ENCODE measurements at regions not wholly inside any gene's neighbourhood (a gene's known extent, or its start where the extent isn't known, plus 50 kb on each side); places are given as distances from the start of the nearest gene placed in this dataset.
"Not testable (repeated sequence)": the region's sequence is repeated elsewhere in the genome, so short reads cannot be mapped to it uniquely, and the experiment has no call there.

DNA sequence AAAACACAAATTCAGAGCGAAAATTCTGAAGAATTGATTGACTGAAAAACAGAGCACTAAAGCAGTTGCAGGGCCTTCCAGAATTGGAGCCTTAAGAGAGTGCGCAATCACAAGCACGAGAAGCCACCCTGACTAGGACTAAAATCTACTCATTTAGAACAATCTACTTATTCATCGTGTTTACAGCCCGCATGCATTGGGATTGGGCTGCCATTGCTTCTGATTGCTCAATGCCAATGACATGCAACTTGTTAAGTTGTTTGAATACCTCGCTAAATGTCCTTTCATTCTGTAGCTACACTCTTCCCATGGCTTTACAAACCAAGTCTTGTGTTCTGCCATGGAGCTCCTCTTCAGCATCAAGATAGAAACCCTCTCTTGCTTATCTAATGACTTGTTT lies 425.9 kb upstream of the POM121L12 start:
- 92% methylated on average over 6 of the region's 6 CpGs for WGBS, 2 donors
- intact Hi-C loops (cut with DNase I) = no loop called here
- no peak for DNase-seq

DNA sequence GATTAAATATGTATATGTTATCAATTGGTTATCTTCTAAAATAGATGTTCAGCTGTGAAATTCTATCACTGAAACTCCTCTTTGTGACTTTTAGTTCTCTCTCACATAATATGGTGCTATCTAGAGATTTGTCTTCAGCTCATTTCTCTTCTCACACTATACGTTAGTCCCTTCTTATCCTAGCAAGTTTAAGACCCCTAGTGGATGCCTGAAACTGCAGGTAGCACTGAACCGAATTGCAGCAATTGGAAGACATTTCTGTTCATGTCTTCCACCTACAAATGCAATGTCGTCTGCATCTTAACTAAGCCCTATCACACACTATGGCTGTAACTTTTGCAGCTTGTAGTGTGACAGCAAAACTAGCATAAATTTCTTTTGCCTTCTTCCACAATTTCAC lies 442.7 kb upstream of the POM121L12 start:
- Histone ChIP-seq H3K4me3 (replicated peaks in 1 of 3) (no peak overlapping the region), H3K9me3 (no peaks in the 10 kb centered on the region), H3K36me3 (no peaks in the 10 kb centered on the region), H3K27ac (no peak overlapping the region), H3K4me1 (no peaks in the 10 kb centered on the region), H3K27me3 (no peaks in the 10 kb centered on the region)
- intact Hi-C loops (cut with DNase I) = no loop called here
- no peak for DNase-seq
- 61 to 73% methylated on average over 3 of the region's 3 CpGs for WGBS, 2 donors
- no peak for TF ChIP-seq POLR2A (IDR thresholded peaks at IDR 0.05)
- TF ChIP-seq, protein P1, sequence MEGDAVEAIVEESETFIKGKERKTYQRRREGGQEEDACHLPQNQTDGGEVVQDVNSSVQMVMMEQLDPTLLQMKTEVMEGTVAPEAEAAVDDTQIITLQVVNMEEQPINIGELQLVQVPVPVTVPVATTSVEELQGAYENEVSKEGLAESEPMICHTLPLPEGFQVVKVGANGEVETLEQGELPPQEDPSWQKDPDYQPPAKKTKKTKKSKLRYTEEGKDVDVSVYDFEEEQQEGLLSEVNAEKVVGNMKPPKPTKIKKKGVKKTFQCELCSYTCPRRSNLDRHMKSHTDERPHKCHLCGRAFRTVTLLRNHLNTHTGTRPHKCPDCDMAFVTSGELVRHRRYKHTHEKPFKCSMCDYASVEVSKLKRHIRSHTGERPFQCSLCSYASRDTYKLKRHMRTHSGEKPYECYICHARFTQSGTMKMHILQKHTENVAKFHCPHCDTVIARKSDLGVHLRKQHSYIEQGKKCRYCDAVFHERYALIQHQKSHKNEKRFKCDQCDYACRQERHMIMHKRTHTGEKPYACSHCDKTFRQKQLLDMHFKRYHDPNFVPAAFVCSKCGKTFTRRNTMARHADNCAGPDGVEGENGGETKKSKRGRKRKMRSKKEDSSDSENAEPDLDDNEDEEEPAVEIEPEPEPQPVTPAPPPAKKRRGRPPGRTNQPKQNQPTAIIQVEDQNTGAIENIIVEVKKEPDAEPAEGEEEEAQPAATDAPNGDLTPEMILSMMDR (IDR thresholded peaks at IDR 0.05) = no peak

More for the DNA sequence above, 425.9 kb upstream of the POM121L12 start:
- H3K36me3 ChIP-seq = no peaks in the 10 kb centered on the region
- no peak overlapping the region for H3K4me3 ChIP-seq (replicated peaks in 1 of 3)
- no peaks in the 10 kb centered on the region for H3K9me3 ChIP-seq
- H3K4me1 ChIP-seq = no peaks in the 10 kb centered on the region
- H3K27ac ChIP-seq = no peak overlapping the region
- TF ChIP-seq, protein P1 (IDR thresholded peaks at IDR 0.05) = no peak
- no peak for TF ChIP-seq POLR2A (IDR thresholded peaks at IDR 0.05)
- no peaks in the 10 kb centered on the region for H3K27me3 ChIP-seq

DNA sequence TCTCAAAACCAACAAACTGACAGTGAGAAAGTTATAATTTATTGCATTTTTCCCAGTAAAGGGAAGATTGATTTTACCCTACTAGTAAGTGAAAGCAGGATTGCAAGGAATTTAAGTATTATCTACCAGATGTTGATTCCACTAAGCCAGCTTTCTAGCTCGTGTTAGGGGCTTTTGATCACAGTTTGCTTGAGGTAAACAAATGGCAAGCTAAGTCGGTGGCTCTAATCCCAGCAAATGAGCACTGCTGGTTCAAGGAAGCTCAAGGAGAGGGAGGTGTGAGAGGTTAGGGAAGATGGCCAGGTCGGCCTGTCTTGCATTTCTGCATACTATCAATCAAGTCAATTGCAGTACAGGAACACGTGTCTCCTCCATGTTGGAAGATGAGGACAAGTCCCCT lies 448.7 kb upstream of the POM121L12 start:
- 12 to 17% methylated on average over 4 of the region's 4 CpGs for WGBS, 2 donors
- no peak for DNase-seq
- Histone ChIP-seq H3K4me3 (replicated peaks in 1 of 3) (no peak overlapping the region), H3K36me3 (no peaks in the 10 kb centered on the region), H3K4me1 (no peaks in the 10 kb centered on the region), H3K27me3 (no peaks in the 10 kb centered on the region), H3K27ac (no peak overlapping the region), H3K9me3 (no peaks in the 10 kb centered on the region)
- intact Hi-C loops (cut with DNase I) = no loop called here
- TF ChIP-seq, protein P1 (IDR thresholded peaks at IDR 0.05) = no peak
- no peak for TF ChIP-seq POLR2A (IDR thresholded peaks at IDR 0.05)

DNA sequence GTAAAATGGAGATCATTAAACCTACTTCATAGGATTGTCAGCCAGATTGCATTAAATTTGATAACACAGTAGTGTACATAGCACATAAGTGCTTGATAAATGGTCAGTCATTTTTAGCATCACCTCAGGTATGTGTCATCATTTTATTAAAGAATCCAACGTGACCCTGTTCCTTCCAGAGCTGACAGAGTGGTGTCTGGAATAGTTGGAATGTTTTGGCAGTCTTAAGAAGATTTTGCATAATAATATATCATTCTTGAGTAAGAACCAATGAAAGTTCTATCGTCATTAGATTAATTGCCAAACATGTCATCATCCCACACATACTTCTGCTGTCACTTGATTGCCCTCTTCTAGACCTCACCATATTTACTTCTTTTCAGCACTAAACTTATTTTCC lies 451.4 kb upstream of the POM121L12 start:
- WGBS, 2 donors = 59 to 65% methylated on average over 2 of the region's 2 CpGs
- DNase-seq = no peak
- Histone ChIP-seq H3K9me3 (no peaks in the 10 kb centered on the region), H3K4me3 (replicated peaks in 1 of 3) (no peak overlapping the region), H3K36me3 (no peaks in the 10 kb centered on the region), H3K27me3 (no peaks in the 10 kb centered on the region), H3K27ac (no peak overlapping the region), H3K4me1 (no peaks in the 10 kb centered on the region)
- TF ChIP-seq, protein P1 (IDR thresholded peaks at IDR 0.05) = no peak
- TF ChIP-seq POLR2A (IDR thresholded peaks at IDR 0.05) = no peak
- intact Hi-C loops (cut with DNase I) = no loop called here

DNA sequence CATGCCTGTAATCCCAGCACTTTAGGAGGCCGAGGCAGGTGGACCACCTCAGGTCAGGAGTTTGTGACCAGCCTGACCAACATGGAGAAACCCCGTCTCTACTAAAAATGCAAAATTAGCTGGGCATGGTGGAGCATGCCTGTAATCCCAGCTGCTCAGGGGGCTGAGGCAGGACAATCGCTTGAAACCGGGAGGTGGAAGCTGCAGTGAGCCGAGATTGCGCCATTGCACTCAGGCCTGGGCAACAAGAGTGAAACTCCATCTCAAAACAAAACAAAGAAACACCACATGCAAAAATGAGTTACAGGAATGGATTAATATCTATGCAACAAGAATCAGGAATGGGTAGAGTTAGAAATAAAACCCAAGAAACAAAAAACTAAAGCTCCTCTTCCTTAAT lies 462.3 kb upstream of the POM121L12 start:
- H3K36me3 ChIP-seq; H3K27ac ChIP-seq; H3K9me3 ChIP-seq; H3K4me1 ChIP-seq; H3K4me3 ChIP-seq (replicated peaks in 1 of 3); intact Hi-C loops (cut with DNase I); H3K27me3 ChIP-seq; DNase-seq: not testable (repeated sequence)
- WGBS, 2 donors = 89 to 91% methylated on average over 6 of the region's 6 CpGs

DNA sequence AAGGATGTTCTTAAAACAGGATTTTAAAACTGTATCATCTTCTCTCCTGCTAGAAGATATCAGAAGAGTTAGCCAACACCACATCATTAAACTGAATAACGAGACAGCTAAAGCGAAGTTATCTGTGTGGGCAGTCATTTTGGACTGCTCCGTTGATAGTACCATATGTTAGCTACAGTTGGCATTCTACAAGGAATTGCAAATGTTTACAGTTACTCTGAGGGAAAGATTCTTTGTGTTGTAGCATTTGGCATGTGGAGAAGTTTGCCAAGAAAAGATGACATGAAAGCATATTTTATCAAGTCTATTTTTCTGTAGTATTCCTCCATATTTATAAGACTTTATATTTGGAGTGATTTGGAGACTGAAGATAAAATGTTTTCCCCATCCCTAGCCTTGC lies 464.4 kb upstream of the POM121L12 start:
- no peak for DNase-seq
- intact Hi-C loops (cut with DNase I) = no loop called here
- 90 to 91% methylated on average over 3 of the region's 3 CpGs for WGBS, 2 donors

More for the DNA sequence above, 464.4 kb upstream of the POM121L12 start:
- H3K4me3 ChIP-seq (replicated peaks in 1 of 3) = no peak overlapping the region
- H3K9me3 ChIP-seq = no peaks in the 10 kb centered on the region
- H3K36me3 ChIP-seq = no peaks in the 10 kb centered on the region
- no peaks in the 10 kb centered on the region for H3K27me3 ChIP-seq
- H3K4me1 ChIP-seq = no peaks in the 10 kb centered on the region
- no peak overlapping the region for H3K27ac ChIP-seq
- TF ChIP-seq POLR2A (IDR thresholded peaks at IDR 0.05) = no peak
- TF ChIP-seq, protein P1 (IDR thresholded peaks at IDR 0.05) = no peak

Data from thyroid gland (tissue), 4 donors.